ENCODE measurements at regions not wholly inside any gene's neighbourhood (a gene's known extent, or its start where the extent isn't known, plus 50 kb on each side); places are given as distances from the start of the nearest gene placed in this dataset.
A peak's percentile ranks its signal among the peaks of the same experiment; 100 is the strongest.

DNA sequence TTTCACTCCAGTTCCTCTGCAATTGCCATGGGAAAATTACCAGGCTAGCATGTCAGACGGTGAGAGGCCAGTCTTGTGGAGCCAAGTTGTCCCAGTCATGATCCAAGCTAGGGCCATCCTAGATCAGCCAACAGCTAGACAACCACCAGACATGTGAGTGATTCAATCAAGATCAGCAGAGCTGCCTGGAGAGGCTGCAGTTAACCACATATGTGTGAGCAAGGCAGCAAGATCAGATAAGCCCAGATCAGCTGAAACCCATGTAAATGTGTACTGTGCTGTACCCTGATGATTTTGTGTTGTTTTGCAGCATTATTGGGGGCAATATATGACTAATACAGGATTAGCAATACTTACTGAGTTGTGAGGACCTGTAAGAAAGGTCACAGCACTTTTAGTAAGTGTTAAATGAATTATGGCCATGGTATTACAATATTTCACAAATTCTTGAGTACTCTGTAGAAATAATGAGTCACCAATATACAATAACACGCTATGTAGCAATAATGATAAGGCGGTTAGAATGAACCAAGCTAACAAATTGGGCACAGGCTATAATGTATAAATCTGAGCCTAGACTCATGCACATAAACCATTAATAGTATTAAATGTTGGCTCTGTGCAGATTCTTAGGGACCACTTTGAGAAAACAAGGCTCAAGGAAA, 91.4 kb downstream of the SUDS3 start:
- no peak for DNase-seq

DNA sequence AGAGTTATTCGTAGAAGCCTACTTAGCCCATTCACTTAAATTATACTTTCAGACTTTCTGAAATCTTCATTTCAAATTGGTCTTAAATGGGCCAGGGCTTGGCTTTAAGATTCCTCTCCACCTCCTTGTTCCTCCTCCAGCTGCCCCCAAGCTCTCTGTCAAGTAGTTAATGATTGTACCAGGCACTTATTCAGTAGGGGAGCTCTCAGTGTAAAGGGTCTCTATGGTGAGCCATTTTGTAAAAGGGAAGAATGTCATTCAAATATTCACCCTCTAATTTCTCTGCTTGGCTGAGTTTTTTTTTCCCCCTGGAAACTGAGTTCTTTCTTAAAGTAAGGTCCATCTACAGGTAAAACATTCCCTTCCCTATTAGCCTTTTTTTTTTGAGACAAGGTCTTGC, 96.6 kb downstream of the SUDS3 start:
- DNase-seq = no peak

DNA sequence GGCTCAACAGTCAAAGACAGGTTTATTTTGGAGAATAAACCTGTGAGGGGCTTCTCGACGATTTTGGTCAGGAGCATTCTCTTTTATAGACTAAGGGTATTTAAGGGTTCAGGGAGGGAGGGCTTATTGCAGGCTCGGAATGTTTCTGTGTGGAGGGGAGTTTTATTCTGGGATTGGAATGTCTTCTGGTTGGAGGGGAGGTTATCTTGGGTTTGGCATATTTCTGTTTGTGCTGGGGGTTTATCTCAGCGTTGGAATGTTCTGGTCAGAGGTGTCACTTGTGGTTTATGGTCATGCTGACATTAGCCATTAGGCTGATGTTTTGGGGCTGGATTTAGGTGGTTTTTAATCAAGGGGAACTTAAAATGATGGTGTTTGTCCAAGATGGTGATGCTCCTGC, 103.9 kb downstream of the SUDS3 start:
- DNase-seq = no peak

DNA sequence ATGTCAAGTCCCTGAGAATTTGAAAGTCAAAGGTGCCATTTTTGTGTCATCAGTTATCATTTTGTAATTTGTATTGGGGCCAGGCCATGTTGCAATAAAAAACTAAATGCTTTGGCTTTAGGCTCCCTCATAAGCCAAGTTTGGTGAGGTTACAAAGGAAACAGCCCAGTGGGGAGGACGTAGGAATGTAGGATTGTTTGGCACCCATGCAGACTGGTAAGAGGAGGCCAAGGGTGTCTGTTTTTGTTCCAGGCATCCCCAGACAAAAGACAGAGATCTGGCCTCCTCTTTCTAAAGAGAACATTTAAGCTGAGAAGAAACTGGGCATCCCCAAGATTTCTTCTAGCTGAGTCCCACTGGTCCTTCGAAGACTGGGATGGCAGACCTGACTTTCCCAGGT, 111.7 kb downstream of the SUDS3 start:
- no peak for DNase-seq

DNA sequence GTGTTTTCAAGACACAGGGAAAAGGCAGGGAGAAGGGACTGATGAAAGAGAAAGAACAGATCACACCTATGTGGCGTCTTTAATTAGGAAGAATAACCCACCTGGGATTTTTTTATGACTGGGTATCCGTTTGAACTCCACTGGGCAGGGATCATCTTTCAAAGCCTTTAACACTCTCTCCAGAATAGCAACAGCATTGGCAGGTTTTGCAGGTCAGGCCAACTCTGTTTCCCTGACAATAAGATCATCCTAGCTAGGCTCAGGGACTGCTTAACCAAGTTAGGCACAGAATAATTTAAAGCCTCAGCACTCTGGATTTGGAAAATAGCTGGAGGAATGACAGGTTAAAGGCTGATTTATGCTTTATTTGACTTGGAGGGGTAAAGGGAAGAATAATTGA, 117.6 kb downstream of the SUDS3 start:
- no peak for DNase-seq

DNA sequence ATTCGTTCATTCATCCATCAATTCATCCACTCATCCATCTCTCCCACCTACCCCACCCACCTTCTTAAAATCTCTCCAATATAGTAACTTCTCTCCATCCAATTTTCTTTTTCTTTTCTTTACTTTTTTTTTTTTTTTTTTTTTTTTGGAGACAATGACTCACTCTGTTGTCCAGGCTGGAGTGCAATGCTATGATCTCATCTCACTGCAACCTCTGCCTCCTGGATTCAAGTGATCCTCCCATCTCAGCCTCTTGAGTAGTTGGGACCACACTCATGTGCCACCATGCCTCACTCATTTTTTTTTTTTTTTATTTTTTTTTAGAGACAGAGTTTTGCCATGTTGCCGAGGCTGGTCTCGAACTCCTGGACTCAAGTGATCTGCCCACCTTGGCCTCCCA, 118.4 kb downstream of the SUDS3 start:
- DNase-seq = no peak

DNA sequence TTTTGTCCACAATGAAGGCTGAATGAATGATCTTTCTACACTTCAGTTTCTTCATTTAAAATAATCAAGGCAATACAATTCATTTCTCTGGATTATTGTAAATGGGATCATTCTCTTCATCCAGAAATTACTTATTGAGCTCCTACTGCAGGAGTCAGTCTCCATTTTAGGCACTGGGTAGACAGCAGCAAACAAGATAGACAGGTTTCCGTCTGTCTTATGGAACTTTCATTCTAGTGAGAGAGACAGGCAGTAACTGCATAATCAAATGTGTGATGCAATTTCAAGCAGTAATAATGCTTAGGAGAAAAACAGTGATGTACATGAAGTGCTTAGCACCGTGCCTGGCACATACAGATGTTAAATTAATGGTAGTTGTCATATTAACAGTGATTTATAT, 118.9 kb downstream of the SUDS3 start:
- no peak for DNase-seq

DNA sequence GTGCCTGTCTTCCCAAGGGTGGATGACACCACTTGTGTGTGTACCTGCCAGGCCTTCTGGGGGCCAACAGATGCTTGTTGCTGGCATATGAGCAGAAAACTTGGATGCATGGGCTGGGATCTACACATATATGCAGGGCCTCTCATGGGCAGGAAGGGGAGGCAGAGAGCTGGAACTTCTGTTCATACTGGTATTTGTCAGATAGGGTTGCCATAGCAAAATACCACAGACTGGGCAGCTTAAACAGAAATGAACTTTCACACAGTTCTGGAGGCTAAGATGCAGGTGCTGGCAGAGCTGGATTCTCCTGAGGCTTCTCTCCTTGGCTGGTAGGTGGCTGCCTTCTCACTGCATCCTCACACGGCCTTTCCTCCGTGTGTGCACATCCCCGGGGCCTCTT, 121.8 kb downstream of the SUDS3 start:
- no peak for DNase-seq

DNA sequence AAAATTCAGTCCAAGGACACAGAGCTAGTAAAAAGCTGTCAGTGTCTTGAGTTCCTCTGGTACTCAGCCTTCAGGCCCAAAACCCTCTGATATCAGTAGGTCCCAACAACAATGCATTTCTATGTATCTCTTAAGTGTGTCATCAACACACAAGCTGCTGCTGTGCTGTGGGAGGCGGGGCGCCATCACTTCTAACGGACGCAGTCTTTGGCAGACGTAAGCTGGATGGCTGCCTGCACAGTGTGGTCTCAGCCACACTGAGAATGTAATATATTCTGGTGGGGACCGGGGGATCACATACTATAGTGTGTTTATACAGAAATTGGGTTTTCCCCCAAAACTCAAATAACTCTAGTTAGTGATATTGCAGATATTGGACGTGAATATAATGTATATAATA, 123.9 kb downstream of the SUDS3 start:
- DNase-seq = no peak

DNA sequence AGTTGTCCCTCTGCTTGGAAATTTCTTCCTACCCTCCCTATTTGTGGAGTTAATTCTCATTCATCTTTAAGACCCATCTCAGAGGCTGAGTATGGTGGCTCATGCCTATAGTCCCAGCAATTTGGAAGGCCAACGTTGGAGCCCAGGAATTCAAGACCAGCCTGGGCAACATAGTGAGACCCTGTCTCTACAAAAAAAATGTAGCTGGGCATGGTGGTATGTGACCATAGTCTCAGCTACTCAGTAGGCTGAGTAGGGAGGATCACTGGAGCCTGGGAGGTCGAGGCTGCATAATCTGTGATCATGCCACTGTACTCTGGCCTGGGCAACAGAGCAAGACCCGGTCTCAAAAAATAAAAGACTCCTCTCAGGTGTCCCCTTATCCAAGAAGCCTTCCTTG, 125.1 kb downstream of the SUDS3 start:
- DNase-seq = no peak

DNA sequence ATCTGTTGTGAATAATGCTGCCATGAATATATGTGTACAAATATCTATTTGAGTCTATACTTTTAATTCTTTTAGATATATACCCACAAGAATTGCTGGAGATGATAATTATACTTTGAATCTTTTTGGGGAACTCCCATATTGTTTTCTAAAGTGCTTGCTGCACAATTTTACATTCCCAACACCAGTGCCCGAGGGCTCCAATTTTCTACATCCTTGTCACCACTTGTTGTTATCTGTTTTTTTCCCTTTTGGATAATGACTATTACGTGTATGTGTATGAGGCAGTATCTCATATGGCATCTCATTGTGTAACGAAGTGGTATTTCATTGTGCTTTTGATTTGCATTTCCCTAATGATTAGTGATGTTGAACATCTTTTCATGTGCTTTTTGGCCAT, 127.1 kb downstream of the SUDS3 start:
- no peak for DNase-seq

DNA sequence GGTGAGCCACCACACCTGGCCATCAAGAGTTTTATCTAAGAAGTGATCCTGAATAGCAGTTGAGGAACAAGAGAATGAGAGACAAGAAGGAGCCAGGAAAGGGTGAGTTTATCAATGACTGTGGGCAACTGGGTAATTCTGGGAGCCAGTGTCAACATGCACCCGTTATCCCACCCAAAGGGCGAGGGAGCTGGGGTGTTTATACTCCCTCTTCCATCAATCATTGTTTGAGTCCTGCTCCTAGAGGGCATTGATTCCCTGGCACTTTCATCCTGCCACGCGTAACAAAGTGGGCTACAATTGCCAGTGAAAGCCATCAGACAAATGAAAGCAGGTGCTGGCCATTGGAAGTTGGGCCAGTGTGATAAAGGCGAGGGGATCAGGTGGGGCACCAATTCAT, 136.3 kb downstream of the SUDS3 start:
- no peak for DNase-seq

DNA sequence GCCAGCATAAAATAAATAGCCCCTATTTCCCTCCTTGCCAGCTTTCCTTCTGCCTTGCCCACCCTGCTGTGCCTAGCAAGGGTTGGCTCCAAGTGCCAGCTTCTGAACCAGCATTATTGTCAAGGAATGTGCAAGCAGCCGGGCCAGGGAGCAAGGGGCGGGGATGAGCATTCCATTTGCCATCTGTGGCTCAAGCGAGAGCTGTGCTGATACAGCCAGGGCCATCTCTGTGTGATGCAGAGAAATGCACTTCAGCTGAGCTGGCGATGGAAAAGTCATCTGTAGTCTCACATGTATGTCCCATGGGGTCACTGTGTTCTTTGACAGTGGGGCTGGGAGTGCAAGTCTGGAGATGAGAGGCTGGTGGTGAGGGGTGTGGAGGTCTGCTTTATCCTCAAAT, 137.3 kb downstream of the SUDS3 start:
- no peak for DNase-seq

DNA sequence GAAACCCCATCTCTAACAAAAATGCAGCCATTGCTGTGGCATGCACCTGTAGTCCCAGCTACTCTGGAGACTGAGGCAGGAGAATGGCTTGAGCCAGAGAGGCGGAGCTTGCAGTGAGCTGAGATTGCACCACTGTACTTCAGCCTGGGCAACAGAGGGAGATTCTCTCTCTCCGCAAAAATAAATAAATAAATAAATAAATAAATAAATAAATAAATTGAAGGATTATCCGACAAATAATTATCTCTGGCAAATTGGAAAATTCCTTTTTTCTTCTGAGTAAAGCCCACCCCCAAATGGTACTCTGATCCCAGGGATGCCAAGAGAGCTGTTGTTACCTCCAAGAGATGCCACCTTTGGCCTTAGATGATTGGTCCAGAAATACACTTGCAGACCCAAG, 137.9 kb downstream of the SUDS3 start:
- no peak for DNase-seq

DNA sequence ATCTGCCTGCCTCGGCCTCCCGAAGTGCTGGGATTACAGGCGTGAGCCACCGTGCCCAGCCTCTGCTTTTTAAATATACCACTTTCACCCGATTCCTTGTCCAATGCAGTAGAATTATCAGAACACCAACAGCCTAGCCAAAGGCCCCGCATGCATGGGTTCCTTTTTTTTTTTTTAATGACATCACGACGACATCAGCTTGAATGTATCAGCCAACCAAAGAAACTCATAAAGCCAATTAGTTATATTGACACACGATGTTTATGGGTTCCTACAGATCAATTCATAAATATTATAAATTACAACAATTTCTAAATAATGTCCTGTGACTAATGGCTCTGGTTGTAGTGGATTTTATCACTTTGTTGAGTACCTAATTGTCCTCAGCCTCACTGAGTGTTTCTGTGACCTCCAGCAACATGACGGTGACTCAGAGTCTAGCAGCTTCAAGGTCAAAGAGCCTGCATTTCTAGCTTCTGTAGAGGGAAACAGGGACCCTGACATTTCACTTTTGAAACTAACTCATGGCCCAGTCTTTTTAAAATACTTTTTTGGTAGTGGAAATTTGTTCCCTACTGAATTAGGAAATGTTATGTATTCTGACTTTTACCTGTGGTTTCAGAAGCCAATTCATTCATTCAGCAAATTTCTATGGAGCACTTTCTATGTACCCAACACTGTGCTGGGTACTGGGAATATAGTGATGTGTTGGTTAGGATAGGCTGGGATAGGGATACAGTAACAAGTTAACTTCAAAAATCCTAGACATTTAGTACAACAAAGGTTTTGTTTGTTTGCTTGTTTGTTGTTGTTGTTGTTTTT, 144.1 kb downstream of the SUDS3 start:
- no peak for DNase-seq

DNA sequence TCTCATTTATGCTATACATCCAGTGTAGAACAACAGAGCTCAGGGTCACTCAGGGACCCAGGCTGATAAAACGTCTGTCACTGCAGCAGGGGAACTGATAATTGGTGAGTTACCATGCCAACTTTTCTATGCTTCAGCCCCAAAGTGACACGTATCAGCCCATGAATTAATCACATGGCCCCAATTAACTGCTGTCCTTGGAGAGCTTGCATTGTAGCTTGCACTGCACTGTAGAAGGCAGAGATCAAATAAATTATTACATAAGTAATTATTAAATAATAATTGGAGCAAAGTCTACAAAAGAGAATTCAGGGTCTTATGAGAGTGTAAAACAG, 144.6 kb downstream of the SUDS3 start:
- DNase-seq = no peak

DNA sequence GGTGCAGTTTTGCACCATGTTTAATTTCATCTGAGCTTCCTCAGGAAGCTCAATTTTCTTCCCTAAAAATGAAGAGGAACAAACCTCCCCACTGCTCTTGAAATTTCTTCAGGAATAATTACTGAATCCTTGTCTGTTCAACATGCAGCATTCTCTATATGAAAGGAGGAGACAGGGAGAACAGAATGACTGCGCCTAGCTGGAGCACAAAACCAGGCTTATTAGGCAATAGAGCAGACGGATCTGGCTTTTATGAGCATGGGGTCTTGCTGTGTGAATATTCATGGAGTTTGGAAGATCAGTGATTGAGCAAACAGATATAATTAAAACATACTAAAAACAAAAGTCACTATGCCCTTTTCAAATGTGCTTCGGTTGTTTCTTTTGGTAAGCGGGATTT, 148.1 kb downstream of the SUDS3 start:
- DNase-seq = no peak

DNA sequence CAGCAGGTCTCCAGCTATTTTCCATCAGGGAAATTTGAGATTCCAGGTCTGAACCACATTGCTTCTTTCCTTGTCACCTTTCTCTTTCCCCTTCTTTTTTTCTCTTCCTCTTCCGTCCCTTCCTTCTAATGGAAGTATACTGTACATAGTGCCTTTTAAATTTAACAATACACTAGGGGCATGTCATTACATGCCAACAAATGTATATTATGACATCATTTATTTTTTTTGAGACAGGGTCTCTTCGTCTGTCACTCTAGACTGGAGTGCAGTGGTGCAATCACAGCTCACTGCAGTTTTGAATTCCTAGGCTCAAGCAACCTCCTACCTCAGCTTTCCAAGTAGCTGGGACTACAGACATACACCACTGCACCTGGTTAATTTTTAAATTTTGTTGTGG, 148.9 kb downstream of the SUDS3 start:
- DNase-seq = no peak

DNA sequence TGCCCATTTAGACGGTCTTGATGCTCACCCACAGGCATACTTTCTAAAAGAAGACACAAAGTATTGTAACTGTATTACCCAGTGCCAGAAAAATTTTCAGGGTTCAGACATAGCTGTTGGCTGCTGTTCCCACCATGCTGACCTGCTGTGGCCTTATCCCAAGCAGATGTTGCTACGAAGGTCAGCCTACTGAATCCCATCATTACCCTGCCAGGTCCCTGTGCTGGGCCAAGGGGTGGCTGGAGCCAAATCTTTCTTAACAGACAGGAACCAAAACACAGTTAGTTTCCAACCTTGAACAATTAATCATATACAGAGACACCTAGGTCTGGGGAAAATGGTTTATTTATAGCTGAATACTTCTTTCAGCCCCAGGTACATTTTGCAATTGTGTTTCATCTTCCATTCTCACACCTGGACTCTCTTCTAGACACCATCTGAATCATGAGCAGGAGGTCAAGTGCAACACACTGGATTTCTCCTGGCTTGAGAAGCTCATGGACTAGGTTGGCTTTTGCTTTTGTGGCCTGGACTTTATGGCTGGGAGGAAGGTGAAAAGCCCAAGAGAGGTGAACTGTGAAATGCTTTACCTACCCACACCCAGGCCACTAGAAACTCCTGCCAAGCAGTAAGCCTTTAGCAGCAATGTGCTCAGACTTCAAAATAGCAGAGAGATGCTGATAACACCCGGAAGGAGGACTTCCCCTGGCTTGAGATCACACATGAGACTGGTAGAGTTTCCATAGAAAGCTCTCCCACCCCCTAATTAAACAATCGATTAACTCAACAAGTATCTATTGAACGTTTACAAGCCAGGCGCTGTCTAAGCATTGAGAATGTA, 150.1 kb downstream of the SUDS3 start:
- DNase-seq = no peak

DNA sequence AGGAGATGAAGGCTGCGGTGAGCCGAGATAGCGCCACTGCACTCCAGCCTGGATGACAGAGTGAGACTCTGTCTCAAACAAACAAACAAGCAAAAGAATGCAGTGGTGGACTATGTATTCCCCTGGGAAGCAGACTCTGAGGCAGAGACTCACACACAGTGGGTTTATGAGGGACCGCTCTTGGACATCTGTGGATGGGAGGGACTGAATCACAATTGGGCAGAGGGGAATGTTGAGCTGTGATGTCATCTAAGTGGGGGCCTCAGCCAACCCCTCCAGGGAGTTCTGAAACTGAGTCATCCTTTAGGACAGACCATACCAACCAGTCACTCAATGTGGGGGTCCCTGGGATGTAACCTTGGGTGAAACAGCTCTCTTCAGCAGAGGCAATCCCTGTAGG, 151.0 kb downstream of the SUDS3 start:
- no peak for DNase-seq

DNA sequence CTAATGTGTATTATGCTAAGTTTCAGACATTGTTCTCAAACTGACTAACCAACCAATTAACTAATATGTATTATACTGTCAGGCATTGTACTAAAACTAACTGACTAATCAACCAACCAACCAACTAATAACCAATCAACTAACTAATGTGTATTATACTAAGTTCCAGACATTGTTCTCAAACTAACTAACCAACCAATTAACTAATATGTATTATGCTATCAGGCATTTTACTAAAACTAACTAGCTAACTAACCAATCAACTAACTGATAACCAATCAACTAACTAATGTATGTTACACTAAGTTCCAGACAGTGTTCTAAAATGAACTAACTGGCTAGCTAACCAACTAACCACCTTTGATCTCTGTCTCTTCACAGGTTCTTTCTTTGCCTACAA, 152.3 kb downstream of the SUDS3 start:
- DNase-seq = no peak

DNA sequence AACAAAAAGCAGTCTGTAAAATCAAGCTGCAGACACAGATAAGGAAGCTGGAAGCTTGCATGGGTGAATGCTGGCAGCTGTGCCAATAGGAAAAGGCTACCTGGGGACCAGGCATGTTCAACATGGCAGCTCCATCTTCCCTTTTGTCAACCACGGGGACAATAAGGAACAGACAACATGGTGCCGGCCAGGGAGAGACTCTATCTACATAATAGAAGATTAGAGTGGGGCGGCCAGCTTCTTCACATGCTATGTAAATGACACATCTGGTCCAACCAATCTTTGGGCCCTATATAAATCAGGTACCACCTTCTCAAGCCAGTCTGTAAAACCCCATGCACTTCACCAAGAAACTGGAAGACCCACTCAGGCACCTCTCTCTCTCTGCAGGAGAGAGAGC, 157.6 kb downstream of the SUDS3 start:
- DNase-seq = no peak

DNA sequence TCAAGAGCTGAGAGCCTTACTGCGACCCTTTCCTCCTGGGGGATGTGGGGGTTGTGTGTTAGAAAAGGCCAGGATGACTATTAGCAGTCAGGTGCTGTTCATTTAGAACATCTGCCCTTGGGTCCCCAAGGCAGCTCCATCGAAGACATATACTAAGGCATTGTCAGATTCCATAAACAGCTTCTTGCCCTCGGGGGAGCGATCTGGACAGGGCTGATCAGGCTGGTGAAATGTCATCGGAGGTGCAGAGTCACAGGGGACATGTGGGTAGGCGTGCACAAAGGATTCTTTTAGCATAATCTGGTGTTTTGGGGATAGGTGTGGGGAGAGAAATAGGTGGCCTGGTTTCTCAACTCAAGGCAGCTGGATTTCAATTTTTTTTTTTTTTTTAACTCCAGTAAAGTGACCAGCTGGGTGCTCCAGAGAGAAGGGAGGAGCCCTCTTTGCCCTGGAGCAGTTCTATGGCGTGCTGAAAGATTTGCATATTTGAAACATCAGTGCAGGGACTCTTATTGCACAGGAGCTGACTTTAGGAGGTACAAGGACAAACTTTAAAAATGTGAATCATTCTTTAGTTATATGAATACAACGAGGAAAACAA, 160.1 kb downstream of the SUDS3 start:
- peak; percentile 2 for DNase-seq

DNA sequence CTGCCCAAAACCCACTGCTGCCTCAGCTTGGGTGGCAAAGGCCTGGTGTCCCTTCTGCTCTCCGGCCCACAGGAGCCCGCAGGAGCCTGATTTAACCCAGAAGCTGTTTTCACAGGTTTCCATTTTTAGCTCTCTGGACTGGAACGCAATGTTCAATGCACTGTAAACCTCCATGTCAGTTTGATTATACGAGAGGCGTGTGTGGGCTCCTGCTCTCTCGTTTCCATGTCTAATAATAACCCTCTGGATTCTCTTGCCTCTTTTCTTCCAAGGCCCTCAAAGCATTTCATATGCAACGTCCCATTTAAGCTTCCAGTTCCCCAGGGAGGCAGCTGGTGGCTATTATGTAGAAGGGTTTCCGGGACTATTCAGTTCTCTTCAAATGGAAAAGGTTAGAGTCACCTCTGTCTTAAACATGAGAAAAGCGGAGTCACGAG, 161.1 kb downstream of the SUDS3 start:
- DNase-seq = peak; percentile 91

Measured in NCI-H2107 (cell line).